ENCODE measurements at regions not wholly inside any gene's neighbourhood (a gene's known extent, or its start where the extent isn't known, plus 50 kb on each side); places are given as distances from the start of the nearest gene placed in this dataset.

GRCh38 chr2:77823028-77823427 is 300.9 kb upstream of the LRRTM4 start:
- no peak for DNase-seq
- Mint-ChIP-seq H3K27ac (no peak overlapping the region), H3K4me1 (peaks cover 10 to 13% of the 10 kb centered on the region in 2 experiments), H3K27me3 (ENCODE audit: low read depth) (peaks cover 1% of the 10 kb centered on the region), H3K36me3 (ENCODE audit: insufficient read depth in 1 of 3, low read depth in 3 of 3) (peaks cover 10 to 19% (median 14%) of the 10 kb centered on the region in 3 experiments), H3K4me3 (no peak overlapping the region), H3K9me3 (peaks cover 10 to 20% of the 10 kb centered on the region in 2 experiments)
- Histone ChIP-seq H2BK12ac (ENCODE audit: insufficient read length, low read depth, low read length) (no peak overlapping the region), H2AFZ (ENCODE audit: low read length) (no peak overlapping the region), H4K91ac (ENCODE audit: insufficient read length, low read depth, low read length) (no peak overlapping the region), H3K4me2 (ENCODE audit: insufficient read depth, insufficient read length, low read length) (no peak overlapping the region), H3K79me1 (ENCODE audit: insufficient read depth, low read depth, low read length, poor library complexity, severe bottlenecking) (no peaks in the 10 kb centered on the region), H3K79me2 (ENCODE audit: insufficient read depth, low read length) (no peaks in the 10 kb centered on the region), H3K27ac (ENCODE audit: insufficient read length, low read depth, low read length) (no peak overlapping the region), H3K23ac (ENCODE audit: insufficient read length, low read depth, low read length) (no peak overlapping the region), H2AK5ac (ENCODE audit: insufficient read length, low read length) (no peak overlapping the region), H3K9ac (ENCODE audit: extremely low read depth, insufficient read length, low read length) (no peak overlapping the region), H4K5ac (ENCODE audit: insufficient read length, low read depth, low read length) (no peak overlapping the region), H3K18ac (ENCODE audit: insufficient read length, low read depth, low read length) (no peak overlapping the region), H3K14ac (ENCODE audit: insufficient read depth, low read length) (no peak overlapping the region), H2BK120ac (ENCODE audit: low read depth, low read length, poor library complexity, severe bottlenecking) (no peak overlapping the region), H4K8ac (replicated peaks; ENCODE audit: insufficient read length, low read depth, low read length) (no peak overlapping the region), H2BK15ac (ENCODE audit: low read depth, low read length) (no peak overlapping the region), H3K4ac (ENCODE audit: low read depth, low read length) (no peak overlapping the region), H3T11ph (ENCODE audit: low read length) (no peak overlapping the region), H3K23me2 (ENCODE audit: insufficient read length, low read depth, low read length, poor library complexity, severe bottlenecking) (no peaks in the 10 kb centered on the region), H2BK20ac (ENCODE audit: low read depth, low read length, poor library complexity, severe bottlenecking) (no peak overlapping the region), H3K56ac (ENCODE audit: insufficient read length, low read depth, low read length) (no peak overlapping the region), H3K27me3 (ENCODE audit: insufficient read depth, low read length) (no peaks in the 10 kb centered on the region), H3K4me1 (ENCODE audit: insufficient read depth, low read length) (no peaks in the 10 kb centered on the region), H2BK5ac (ENCODE audit: insufficient read length, low read length) (no peak overlapping the region), H3K9me3 (ENCODE audit: control insufficient read depth, low read depth, low read length) (no peaks in the 10 kb centered on the region), H4K20me1 (ENCODE audit: control insufficient read depth, insufficient read depth, insufficient read length) (no peaks in the 10 kb centered on the region)
- WGBS (ENCODE audit: extremely low coverage, insufficient read length, low lambda C conversion rate) = no CpG with 5 or more reads among the region's 2 CpGs
- TF ChIP-seq CTCF (conservative IDR thresholded peaks at IDR 0.05) = no peak

All from H9 (cell line).